ES-I3 (cell line): ENCODE measurements at regions not wholly inside any gene's neighbourhood (a gene's known extent, or its start where the extent isn't known, plus 50 kb on each side); places are given as distances from the start of the nearest gene placed in this dataset.

Experiments used
- H3K36me3 ChIP-seq: 2 replicates; pipeline ENCODE4 v1.6.1; 2013; ENCODE audit warnings: mild to moderate bottlenecking, low read length, control low read depth, moderate library complexity; ENCODE audit not compliant: insufficient read depth
- H3K4me1 ChIP-seq: 2 replicates; pipeline ENCODE4 v1.6.1; 2013; ENCODE audit warnings: mild to moderate bottlenecking, control low read depth, low read length; ENCODE audit not compliant: insufficient read depth
- H3K9ac ChIP-seq: 2 replicates; pipeline ENCODE4 v1.6.1; 2013; ENCODE audit warnings: low read depth, mild to moderate bottlenecking, low read length, moderate library complexity
- H3K9me3 ChIP-seq: 2 replicates; pipeline ENCODE4 v1.6.1; 2013; ENCODE audit warnings: mild to moderate bottlenecking, low read length, moderate library complexity; ENCODE audit not compliant: control insufficient read depth, insufficient read depth

DNA sequence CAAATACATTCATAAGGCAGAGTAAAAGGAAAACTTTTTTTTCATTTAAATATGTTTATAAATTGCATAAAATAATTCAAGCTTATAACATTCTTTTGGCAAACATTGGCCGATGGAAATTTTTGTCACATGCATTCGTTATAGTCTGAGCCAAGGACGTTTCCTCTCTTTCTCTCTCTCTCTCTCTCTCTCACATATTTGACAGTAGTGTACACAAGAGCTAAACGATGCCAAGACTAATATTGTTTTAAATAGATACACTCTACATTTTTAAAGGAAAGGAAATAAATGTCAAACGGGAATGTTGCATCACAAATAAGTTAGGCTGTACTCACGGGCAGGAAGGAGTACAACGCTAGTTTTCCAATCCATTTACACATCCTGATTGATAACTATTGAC is 251.1 kb upstream of the SMIM21 start:
- Histone ChIP-seq H3K9ac (no peak overlapping the region), H3K9me3 (no peaks in the 10 kb centered on the region), H3K36me3 (no peaks in the 10 kb centered on the region), H3K4me1 (no peaks in the 10 kb centered on the region)

DNA sequence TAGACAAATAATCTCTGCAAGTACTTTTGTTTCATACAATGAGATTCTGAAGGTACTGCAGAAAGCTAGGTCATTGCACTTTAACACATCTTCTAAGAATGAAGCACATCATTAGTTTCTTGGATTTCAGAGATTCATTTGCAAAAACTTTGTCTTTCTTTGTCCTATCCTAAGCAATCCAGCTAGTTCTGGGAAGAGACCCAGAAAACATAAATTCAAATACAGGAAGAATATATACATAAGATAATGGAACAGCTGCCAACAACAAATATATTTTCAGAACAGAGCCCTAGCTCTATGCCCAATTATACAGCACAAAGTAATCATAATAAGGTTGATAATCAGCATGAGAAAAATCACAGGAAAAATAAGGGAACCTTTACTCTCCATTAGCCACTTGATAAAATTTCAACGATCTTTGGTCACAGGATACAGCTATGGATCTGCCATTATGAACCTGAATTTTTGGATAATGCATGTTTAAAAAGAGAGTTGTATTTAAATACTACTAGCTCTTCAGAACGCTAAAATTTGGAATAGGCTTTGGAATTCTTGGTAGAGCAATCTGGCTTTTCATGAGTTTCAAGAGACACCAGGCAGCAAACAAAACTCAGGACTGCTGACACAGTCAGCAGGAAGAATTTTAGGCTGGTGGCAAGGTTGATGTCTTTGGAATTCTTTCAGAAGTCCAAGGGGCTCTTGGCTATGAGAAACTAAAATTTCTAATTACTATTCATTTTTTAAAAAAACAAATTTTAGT is 250.4 kb upstream of the SMIM21 start:
- H3K36me3 ChIP-seq, result no peaks in the 10 kb centered on the region

DNA sequence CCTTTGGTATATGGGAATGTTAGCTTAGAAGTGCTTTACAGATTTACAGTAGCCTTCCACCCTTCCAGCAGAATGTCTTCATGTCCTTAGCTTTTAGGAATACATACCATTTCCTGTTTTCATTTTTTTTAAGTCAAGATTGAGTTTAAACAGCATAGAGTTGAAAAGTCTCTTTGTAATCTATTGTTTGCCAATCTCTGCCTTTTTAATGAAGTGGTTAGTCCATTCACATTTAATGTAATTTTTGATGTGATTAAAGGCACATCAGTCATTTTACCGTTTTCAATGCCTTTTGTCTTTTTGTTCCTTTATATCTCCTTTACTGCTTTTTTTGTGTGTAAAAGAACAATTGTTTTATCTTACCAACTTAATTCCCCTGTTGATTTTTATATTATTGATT is 233.4 kb upstream of the SMIM21 start:
- Histone ChIP-seq H3K9ac (no peak overlapping the region), H3K9me3 (peaks cover 8% of the 10 kb centered on the region), H3K4me1 (0 out of 2 replicates have a peak, but pooled peaks cover 6% of the 10 kb centered on the region), H3K36me3 (no peaks in the 10 kb centered on the region)

More for the DNA sequence above, 250.4 kb upstream of the SMIM21 start:
- Histone ChIP-seq H3K9me3 (no peaks in the 10 kb centered on the region), H3K4me1 (no peaks in the 10 kb centered on the region), H3K9ac (no peak overlapping the region)

DNA sequence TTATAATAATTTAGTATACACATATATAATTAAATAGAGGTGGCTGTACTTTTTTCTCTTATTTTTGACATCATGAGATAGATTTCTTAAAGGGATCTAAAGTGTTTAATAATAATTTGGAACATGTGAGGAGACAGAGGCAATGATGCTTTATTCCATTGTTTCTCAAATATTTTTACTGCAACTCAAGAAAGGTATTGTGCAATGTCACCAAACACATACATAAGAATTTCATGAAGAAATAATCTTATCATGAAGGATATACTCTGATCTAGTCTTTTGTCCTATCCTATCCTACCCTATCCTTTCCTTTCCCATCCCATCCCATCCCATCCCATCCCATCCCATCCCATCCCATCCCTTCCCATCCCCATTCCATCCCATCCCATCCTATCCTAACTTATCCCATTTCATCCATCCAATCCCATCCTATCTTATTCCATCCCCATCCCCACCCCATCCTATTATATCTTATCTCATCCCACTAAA is 232.1 kb upstream of the SMIM21 start:
- peaks cover 8% of the 10 kb centered on the region for H3K9me3 ChIP-seq
- H3K36me3 ChIP-seq, result no peaks in the 10 kb centered on the region
- peaks cover 20% of the 10 kb centered on the region; the same call in 1 of the 2 replicates for H3K4me1 ChIP-seq
- no peak overlapping the region for H3K9ac ChIP-seq

DNA sequence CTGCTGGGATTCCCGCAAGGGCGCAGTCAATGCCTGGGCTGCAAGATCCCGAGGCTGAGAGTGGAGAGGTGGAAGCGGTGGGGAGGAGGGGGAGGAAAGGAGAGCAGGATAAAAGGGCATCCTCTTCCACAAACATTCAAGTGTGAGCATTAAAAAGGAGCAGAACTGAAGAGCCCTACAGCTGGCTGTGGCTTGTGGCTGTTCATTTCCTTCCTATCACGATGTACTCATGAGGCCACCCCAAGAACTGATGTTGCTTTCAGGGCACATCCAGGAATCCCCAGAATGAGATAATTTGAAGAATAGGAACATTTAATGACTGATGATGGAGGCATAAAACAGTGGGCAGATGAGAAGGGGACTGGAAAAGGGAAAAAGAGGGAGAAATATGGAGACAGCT is 230.8 kb upstream of the SMIM21 start:
- H3K9ac ChIP-seq, result no peak overlapping the region
- peaks cover 25% of the 10 kb centered on the region; the same call in 1 of the 2 replicates for H3K4me1 ChIP-seq

DNA sequence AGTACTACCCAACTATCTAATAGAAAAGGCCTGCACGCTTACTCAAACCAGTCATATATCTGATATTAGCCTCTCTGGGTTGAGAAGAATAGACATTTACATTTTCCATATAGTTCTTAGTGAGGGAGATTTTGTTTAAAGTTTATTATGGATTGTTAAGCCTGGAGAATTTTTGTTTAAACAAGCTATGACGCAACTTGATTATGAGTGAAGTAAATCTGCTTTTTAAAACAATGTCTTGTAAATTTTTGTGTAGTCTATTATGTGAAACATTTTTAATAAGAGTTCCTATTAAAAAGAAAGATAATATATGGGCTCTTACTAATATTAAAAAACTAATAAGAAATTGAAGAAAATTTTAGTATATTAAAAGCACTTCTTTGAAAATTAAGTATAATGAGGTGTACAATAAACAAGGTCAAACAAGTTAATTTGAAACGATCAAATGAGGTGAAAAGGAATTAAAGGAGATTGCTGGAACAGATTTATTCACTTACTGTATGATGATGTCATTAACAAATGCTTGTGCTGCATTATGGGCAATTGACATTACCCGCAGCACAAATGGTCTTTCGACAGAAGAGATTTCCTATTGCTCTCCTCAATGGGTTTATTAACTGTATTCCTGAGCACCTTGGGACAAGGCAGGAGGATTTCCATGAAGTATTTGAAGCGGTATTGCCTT is 229.2 kb upstream of the SMIM21 start:
- Histone ChIP-seq H3K9ac (no peak overlapping the region), H3K4me1 (peaks cover 25% of the 10 kb centered on the region; the same call in 1 of the 2 replicates), H3K36me3 (no peaks in the 10 kb centered on the region), H3K9me3 (peaks cover 8% of the 10 kb centered on the region; the same call in 1 of the 2 replicates)

More for the DNA sequence above, 230.8 kb upstream of the SMIM21 start:
- no peaks in the 10 kb centered on the region for H3K36me3 ChIP-seq
- H3K9me3 ChIP-seq, result peaks cover 8% of the 10 kb centered on the region; the same call in 1 of the 2 replicates

DNA sequence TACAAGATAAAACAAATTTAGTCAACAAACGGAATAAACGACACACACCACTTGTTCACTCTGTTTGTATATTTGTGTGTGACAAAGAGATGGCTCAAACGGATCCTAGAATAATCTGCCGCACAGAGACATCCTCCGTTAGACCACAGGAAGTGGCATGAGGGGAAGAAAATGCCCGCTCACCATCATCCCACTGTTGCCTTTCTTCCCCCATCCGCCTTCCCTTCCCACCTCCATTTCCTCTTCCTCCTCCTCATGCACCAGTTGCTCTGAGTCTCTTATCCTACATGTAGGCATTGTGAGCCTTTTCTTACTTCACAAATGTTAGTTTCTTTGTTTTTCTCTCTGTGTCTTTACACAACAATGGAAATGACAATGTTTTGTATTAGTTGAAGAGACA is 228.5 kb upstream of the SMIM21 start:
- Histone ChIP-seq H3K4me1 (peaks cover 25% of the 10 kb centered on the region; the same call in 1 of the 2 replicates), H3K9ac (no peak overlapping the region), H3K9me3 (peaks cover 6% of the 10 kb centered on the region; the same call in 1 of the 2 replicates), H3K36me3 (no peaks in the 10 kb centered on the region)

DNA sequence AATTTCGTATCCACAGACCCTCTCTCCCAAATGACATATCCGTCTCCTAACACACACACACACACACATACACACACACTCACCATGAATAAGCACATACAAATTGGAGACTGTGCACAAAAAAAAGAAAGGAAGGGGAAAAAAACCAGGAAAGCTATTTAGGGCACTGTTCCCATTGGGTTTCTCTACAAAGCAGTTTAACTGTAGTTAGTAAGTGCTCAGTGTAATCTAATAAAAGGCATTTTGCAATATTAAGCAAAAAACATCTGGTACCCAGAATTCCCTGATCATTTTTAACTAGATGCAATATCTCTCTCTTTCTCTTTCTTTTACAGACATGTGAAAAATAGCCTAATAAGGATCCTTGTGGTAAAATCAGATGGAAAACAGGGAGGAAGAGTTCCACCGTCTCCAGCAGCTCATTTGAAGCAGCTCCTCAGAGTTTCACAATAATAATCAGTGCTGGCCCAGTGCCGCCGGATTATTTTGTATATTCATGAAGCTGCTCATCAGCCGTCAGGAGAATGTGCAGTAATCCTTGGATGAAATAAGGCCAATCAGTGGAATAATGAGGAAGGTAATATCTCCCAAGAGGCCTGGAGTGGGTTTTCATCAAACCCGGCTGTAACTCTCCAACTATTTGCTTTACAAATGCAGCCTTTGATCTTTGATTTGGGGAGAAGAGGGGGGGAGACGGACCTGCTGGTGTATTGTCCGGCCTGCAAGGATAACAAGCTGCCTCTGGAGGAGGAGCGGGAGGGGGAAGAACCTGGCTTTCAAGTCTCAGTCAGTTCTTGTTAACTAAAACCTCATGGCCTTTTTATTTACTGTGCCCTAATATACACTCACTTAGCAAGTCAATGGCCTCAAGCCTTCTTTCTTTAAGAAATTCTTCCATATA is 227.6 kb upstream of the SMIM21 start:
- Histone ChIP-seq H3K9ac (peak overlapping the region; percentile 8; the same call in 1 of the 2 replicates), H3K36me3 (no peaks in the 10 kb centered on the region), H3K9me3 (peaks cover 3% of the 10 kb centered on the region; the same call in 1 of the 2 replicates), H3K4me1 (peaks cover 25% of the 10 kb centered on the region; the same call in 1 of the 2 replicates)

DNA sequence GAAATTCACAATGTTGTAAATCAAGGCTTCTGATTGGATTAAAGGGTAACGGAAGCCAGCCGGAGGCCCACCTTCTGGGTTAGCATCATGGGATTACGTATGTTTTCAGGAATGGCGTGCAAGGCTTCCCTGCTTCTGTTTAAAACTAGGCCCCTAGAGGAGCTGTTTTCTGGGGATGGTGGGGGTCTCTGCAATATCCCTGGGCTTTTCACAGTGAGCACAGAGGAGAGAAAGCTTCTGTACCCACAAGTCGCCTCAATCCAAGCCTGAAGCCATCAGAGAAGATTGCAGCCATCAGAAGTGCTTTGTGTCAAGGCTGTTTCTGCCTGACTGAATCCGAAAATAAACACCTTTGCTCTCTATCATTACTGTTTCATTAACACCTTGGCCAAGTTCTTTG is 226.9 kb upstream of the SMIM21 start:
- peaks cover 25% of the 10 kb centered on the region; the same call in 1 of the 2 replicates for H3K4me1 ChIP-seq
- H3K9ac ChIP-seq, result no peak overlapping the region

DNA sequence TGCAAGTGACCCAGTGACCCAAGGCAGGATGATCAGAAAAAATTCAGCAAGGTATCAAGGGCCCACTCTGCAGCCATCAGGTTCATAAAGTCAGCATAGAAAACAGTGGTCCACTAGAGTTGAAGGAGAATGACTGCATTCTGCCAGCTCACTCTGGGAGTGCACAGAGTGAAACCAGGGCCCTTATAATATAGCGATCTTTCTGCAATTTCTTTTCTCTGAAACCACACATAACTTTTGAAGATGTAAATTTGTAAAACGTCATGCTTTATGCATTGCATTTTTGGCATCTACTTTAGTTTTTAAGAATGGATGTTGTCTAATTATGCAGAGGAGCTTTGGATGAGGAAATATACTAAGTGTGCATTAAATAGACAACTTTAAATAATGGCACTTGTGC is 225.0 kb upstream of the SMIM21 start:
- peaks cover 25% of the 10 kb centered on the region; the same call in 1 of the 2 replicates for H3K4me1 ChIP-seq
- no peaks in the 10 kb centered on the region for H3K9me3 ChIP-seq
- H3K9ac ChIP-seq, result no peak overlapping the region
- H3K36me3 ChIP-seq, result no peaks in the 10 kb centered on the region

More for the DNA sequence above, 226.9 kb upstream of the SMIM21 start:
- Histone ChIP-seq H3K9me3 (peaks cover 3% of the 10 kb centered on the region; the same call in 1 of the 2 replicates), H3K36me3 (no peaks in the 10 kb centered on the region)

DNA sequence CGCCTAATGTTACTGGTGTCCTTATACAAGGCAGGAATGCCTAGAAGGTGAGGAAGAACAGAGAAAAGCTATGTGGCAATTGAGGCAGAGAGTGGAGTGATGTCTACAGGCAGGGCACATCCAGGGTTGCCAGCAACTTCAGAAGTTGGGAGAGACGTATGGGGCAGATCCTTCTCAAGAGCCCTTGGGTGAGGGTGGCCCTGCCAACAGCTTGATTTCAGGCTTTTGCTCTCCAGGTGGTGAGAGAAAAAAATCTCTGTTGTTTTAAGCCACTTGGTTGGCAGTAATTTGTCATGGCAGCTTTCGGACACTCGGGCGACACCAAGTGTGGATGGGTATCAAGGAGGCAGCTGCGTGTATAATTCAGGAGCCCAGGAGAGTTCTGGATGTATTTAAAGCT is 217.4 kb upstream of the SMIM21 start:
- H3K9ac ChIP-seq, result no peak overlapping the region
- H3K36me3 ChIP-seq, result no peaks in the 10 kb centered on the region
- no peaks in the 10 kb centered on the region for H3K4me1 ChIP-seq
- no peaks in the 10 kb centered on the region for H3K9me3 ChIP-seq

DNA sequence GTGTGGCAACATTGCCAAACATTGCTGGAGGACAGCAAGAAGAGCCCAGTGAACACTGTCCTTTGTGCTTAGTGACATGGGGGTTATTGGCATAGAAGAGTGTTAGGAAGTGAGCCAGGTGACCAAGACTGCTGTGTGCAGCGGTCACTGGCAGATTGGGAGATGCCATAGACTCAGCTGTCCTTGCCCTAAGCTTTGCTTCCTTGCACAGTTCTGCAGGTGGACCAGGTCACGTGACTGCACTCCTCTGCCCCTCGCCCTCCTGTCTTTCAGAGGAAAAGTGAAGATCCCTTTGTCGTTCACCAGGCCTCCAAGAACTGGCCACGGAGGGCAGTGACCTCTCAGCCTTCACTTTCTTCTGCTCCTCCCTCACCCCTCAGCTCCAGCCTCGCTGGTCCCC is 215.6 kb upstream of the SMIM21 start:
- Histone ChIP-seq H3K36me3 (no peaks in the 10 kb centered on the region), H3K9me3 (no peaks in the 10 kb centered on the region), H3K9ac (no peak overlapping the region), H3K4me1 (peaks cover 9% of the 10 kb centered on the region)

DNA sequence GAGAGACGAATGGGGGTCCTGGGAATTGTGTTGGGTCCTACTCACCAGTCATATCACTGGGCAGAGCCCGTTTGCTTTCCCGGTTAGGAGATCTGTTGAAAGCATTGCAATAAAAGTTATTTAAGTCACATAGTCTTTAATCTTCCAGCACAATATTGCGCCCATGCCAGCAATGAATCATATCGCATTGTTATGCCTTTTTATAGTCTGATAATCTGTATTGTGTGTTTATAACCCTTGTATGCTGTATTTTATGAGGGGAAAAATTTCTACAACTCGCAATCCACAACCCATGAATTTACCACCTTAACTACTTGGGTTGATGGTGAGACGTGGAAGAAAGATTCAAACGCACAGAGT is 211.9 kb upstream of the SMIM21 start:
- Histone ChIP-seq H3K9me3 (no peaks in the 10 kb centered on the region; the same call in 1 of the 2 replicates), H3K36me3 (no peaks in the 10 kb centered on the region), H3K4me1 (peaks cover 12% of the 10 kb centered on the region), H3K9ac (0 out of 2 replicates have a peak overlapping the region, but pooled peaks have one; percentile 51)
